HepG2 (cell line): ENCODE measurements at regions not wholly inside any gene's neighbourhood (a gene's known extent, or its start where the extent isn't known, plus 50 kb on each side); places are given as distances from the start of the nearest gene placed in this dataset.

Source experiments
- ATAC-seq: fragments of 200-7000 bp; cut with Tn5 transposase; 3 replicates; pipeline ENCODE4 v1.9.1; 2020; ENCODE audit warnings: mild to moderate bottlenecking, moderate library complexity
- BruUV-seq: library from RNA; stranded (reverse); fragments of 400-500 nt; replicated peaks from 2 replicates; lab custom pipeline; 2021; lab: Mats Ljungman, UMichigan
- CTCF ChIA-PET: fragments of 300-600 bp; formaldehyde crosslinking; extraction: SDS; loops from one replicate; lab custom pipeline; 2021; ENCODE audit warnings: low total read pairs, inconsistent platforms, low intra/inter-chr PET ratio; lab: Yijun Ruan, JAX
- POLR2A ChIA-PET: fragments of 350-600 bp; sonication (Branson Sonifier 250); formaldehyde crosslinking; loops from one replicate; lab custom pipeline; 2020; ENCODE audit warnings: antibody characterized with exemption, inconsistent platforms; lab: Yijun Ruan, JAX
- DNase-seq: peaks from one replicate; pipeline ENCODE4 v3.0.0-alpha.2; 2015; ENCODE audit warnings: low spot score
- FAIRE-seq: peaks from 3 replicates; lab custom pipeline; 2011; peaks lifted over from hg19 to GRCh38; lab: Jason Lieb, UNC
- H2AFZ ChIP-seq: one replicate; pipeline ENCODE4 v1.6.1; 2011; ENCODE audit warnings: low read length, inconsistent platforms
- H3K27ac ChIP-seq: fragments of 300-600 bp; 3 replicates; pipeline ENCODE4 v1.8.0; 2011; ENCODE audit warnings: mixed run types, mild to moderate bottlenecking, mixed read lengths, low read length, inconsistent platforms; ENCODE audit not compliant: insufficient read depth; ENCODE audit errors: extremely low read length
- H3K27me3 ChIP-seq, 2 experiments: fragments of 200-600 bp in 1 of 2; 2 replicates in 1 of 2; 3 replicates in 1 of 2; pipeline versions ENCODE4 v1.6.0 to v1.8.0; 2011; ENCODE audit warnings: low read length in 2 of 2, mild to moderate bottlenecking in 2 of 2, moderate library complexity in 2 of 2, inconsistent platforms in 1 of 2; ENCODE audit not compliant: insufficient read depth in 2 of 2, control insufficient read depth in 1 of 2
- H3K36me3 ChIP-seq, 2 experiments: fragments of 200-600 bp in 1 of 2; replicated peaks in 1 of 2; 2 replicates in 1 of 2; 3 replicates in 1 of 2; pipeline versions ENCODE4 v1.5.1 to v1.8.0; 2011; ENCODE audit warnings: low read length in 2 of 2, inconsistent platforms in 1 of 2; ENCODE audit not compliant: insufficient read depth in 2 of 2, control insufficient read depth in 1 of 2
- H3K4me1 ChIP-seq: 2 replicates; pipeline ENCODE4 v1.5.1; 2012; ENCODE audit warnings: low read length, inconsistent platforms; ENCODE audit not compliant: insufficient read depth
- H3K4me2 ChIP-seq: 2 replicates; pipeline ENCODE4 v1.6.0; 2011; ENCODE audit warnings: low read depth, low read length, inconsistent platforms
- H3K4me3 ChIP-seq, 3 experiments: fragments of 200-600 bp in 1 of 3; sonication (generic), shearing (Covaris generic) in 1 of 3; replicated peaks in 1 of 3; 2 replicates each; pipeline ENCODE4 v1.5.1; 2011 to 2016; ENCODE audit warnings: low read length in 3 of 3, inconsistent platforms in 2 of 3, low read depth in 2 of 3, mild to moderate bottlenecking in 2 of 3, control low read depth in 1 of 3, mixed read lengths in 1 of 3; ENCODE audit not compliant: insufficient read depth in 1 of 3
- H3K79me2 ChIP-seq: one replicate; pipeline ENCODE4 v1.6.1; 2011; ENCODE audit warnings: low read length, inconsistent platforms; ENCODE audit not compliant: insufficient read depth
- H3K9ac ChIP-seq: 2 replicates; pipeline ENCODE4 v1.6.0; 2011; ENCODE audit warnings: mild to moderate bottlenecking, low read depth, low read length, inconsistent platforms; ENCODE audit not compliant: insufficient read depth
- H3K9me3 ChIP-seq: 2 replicates; pipeline ENCODE4 v1.5.1; 2012; ENCODE audit warnings: mild to moderate bottlenecking, low read length
- H4K20me1 ChIP-seq: 2 replicates; pipeline ENCODE4 v1.6.0; 2011; ENCODE audit warnings: inconsistent platforms, mild to moderate bottlenecking, low read length, moderate library complexity; ENCODE audit not compliant: insufficient read depth
- CHCHD3 ChIP-seq: sonication (generic); formaldehyde crosslinking; IDR thresholded peaks from 2 replicates; pipeline ENCODE4 v1.8.0; 2022; ENCODE audit warnings: mild to moderate bottlenecking, missing genetic modification reagents, moderate library complexity
- MZF1 ChIP-seq: sonication (generic); formaldehyde crosslinking; IDR thresholded peaks from 2 replicates; pipeline ENCODE4 v1.8.1; 2023; ENCODE audit warnings: mild to moderate bottlenecking, missing genetic modification reagents, borderline replicate concordance
- SKI ChIP-seq: fragments of 450-650 bp; IDR thresholded peaks from one replicate; pipeline ENCODE4 v1.6.1; 2018; ENCODE audit warnings: mild to moderate bottlenecking; ENCODE audit not compliant: partially characterized antibody
- SMAD1 ChIP-seq: sonication (generic); formaldehyde crosslinking; IDR thresholded peaks from 2 replicates; pipeline ENCODE4 v1.4.0; 2020; ENCODE audit warnings: missing genetic modification reagents, low read depth, mild to moderate bottlenecking, borderline replicate concordance
- SP5 ChIP-seq: IDR thresholded peaks from 2 replicates; pipeline ENCODE4 v1.6.1; 2016; ENCODE audit warnings: low read depth, borderline replicate concordance
- TOPORS ChIP-seq: sonication (generic); formaldehyde crosslinking; IDR thresholded peaks from 2 replicates; pipeline ENCODE4 v1.8.0; 2023; ENCODE audit warnings: mild to moderate bottlenecking, missing genetic modification reagents
- ZNF276 ChIP-seq: sonication (generic); formaldehyde crosslinking; IDR thresholded peaks from 2 replicates; pipeline ENCODE4 v1.4.0; 2020; ENCODE audit warnings: mild to moderate bottlenecking, low read depth, missing genetic modification reagents
- ZNF564 ChIP-seq: sonication (generic); formaldehyde crosslinking; IDR thresholded peaks from 2 replicates; pipeline ENCODE4 v1.8.1; 2023; ENCODE audit warnings: mild to moderate bottlenecking, missing genetic modification reagents
- WGBS: methylation state at CpG from one replicate; pipeline ENCODE4 v1.1.6; 2017; ENCODE audit warnings: low lambda C conversion rate; 5-methylcytosine and 5-hydroxymethylcytosine counted together
- in situ Hi-C: cut with HindIII; loops from 2 replicates; pipeline ENCODE4 v1.10.0; 2017; ENCODE audit warnings: low pct_unique_long_range_greater_than_20kb; ENCODE audit not compliant: extremely low pct_ligation_motif_present
- intact Hi-C: fragments of 100-400 bp; cut with micrococcal nuclease; formaldehyde crosslinking; loops from one replicate; pipeline ENCODE4 v1.10.0; 2022; ENCODE audit not compliant: unreplicated experiment
- TF ChIP-seq, protein P1 (sequence below): sonication (generic); formaldehyde crosslinking; IDR thresholded peaks from 2 replicates; pipeline ENCODE4 v1.4.0; 2020; ENCODE audit warnings: missing genetic modification reagents
- TF ChIP-seq, protein P2 (sequence below): sonication (generic); formaldehyde crosslinking; IDR thresholded peaks from 2 replicates; pipeline ENCODE4 v1.4.0; 2020; ENCODE audit warnings: missing genetic modification reagents
- TF ChIP-seq, protein P3 (sequence below): IDR thresholded peaks from 2 replicates; pipeline ENCODE4 v1.6.1; 2012; ENCODE audit warnings: inconsistent platforms
- TF ChIP-seq, protein P4 (sequence below): sonication (generic); formaldehyde crosslinking; IDR thresholded peaks from 2 replicates; pipeline ENCODE4 v1.5.0; 2020; ENCODE audit warnings: missing genetic modification reagents

DNA sequence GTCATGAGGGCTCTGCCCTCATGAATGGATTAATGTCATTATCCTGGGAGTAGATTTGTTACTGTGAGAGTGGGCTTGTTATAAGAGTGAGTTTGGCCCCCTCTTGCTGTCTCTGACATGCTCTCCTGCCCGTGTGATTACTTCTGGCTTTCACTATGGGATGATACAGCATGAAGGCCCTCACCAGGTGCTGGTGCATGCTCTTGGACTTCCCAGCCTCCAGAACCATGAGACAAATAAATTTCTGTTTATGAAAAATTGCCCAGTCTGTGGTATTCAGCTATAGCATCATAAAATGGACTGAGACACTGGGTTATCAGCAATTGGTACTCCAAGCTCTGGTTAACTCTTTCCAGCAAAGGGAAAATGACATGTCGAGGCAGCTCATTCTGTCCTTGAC lies 76.2 kb upstream of the MAP3K7 start:
- Histone ChIP-seq H3K27ac (no peak overlapping the region), H3K4me2 (no peak overlapping the region), H3K36me3 (no peaks in the 10 kb centered on the region), H3K27me3 (no peaks in the 10 kb centered on the region), H3K4me1 (no peaks in the 10 kb centered on the region), H3K9ac (no peak overlapping the region), H3K9me3 (no peaks in the 10 kb centered on the region), H2AFZ (no peak overlapping the region), H3K4me3 (no peak overlapping the region), H3K79me2 (no peaks in the 10 kb centered on the region), H4K20me1 (no peaks in the 10 kb centered on the region)
- ChIA-PET POLR2A (no interaction called here), CTCF (no interaction called here)
- WGBS = 0% methylated on average over 1 of the region's 2 CpGs
- BruUV-seq = no TSS peak
- intact Hi-C loops (no loop called here), in situ Hi-C loops (no loop called here)
- ATAC-seq (no peak), DNase-seq (no peak), FAIRE-seq (no peak)
- TF ChIP-seq ZNF564 (CRISPR knock-in tag) (peak; percentile 68; the same call in 1 of the 2 replicates), SKI (no peak)

DNA sequence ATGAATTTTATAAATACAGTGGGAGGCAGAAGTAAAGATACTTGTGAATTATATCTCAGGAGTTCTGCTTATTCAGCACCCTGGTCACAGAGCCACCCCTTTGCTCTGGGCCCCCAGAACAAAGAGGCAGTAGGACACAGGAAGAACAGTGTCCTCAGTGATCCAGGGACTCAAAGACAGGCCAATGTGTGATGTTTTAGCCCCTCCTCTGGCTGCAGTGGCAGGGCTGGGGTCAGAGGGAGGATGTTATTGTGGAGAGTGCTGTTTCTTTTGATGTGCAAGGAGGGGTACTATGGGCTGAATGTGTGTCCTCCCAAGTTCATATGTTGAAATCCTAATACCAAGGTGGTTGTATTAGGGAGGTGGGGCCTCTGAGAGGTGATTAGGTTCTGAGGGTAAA lies 74.1 kb upstream of the MAP3K7 start:
- Histone ChIP-seq H3K4me2 (no peak overlapping the region), H3K4me3 (no peak overlapping the region), H3K36me3 (no peaks in the 10 kb centered on the region), H4K20me1 (no peaks in the 10 kb centered on the region), H3K9me3 (no peaks in the 10 kb centered on the region), H3K79me2 (no peaks in the 10 kb centered on the region), H3K9ac (no peak overlapping the region), H3K27me3 (no peaks in the 10 kb centered on the region), H2AFZ (no peak overlapping the region), H3K27ac (no peak overlapping the region), H3K4me1 (no peaks in the 10 kb centered on the region)
- no peak for ATAC-seq
- DNase-seq = no peak
- CTCF ChIA-PET = no interaction called here
- intact Hi-C loops (no loop called here), in situ Hi-C loops (no loop called here)
- no TSS peak for BruUV-seq
- no peak for FAIRE-seq
- POLR2A ChIA-PET = no interaction called here
- TF ChIP-seq MZF1 (CRISPR knock-in tag) = no peak
- TF ChIP-seq, protein P1, sequence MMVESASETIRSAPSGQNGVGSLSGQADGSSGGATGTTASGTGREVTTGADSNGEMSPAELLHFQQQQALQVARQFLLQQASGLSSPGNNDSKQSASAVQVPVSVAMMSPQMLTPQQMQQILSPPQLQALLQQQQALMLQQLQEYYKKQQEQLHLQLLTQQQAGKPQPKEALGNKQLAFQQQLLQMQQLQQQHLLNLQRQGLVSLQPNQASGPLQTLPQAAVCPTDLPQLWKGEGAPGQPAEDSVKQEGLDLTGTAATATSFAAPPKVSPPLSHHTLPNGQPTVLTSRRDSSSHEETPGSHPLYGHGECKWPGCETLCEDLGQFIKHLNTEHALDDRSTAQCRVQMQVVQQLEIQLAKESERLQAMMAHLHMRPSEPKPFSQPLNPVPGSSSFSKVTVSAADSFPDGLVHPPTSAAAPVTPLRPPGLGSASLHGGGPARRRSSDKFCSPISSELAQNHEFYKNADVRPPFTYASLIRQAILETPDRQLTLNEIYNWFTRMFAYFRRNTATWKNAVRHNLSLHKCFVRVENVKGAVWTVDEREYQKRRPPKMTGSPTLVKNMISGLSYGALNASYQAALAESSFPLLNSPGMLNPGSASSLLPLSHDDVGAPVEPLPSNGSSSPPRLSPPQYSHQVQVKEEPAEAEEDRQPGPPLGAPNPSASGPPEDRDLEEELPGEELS (CRISPR knock-in tag) = no peak
- TF ChIP-seq, protein P2, sequence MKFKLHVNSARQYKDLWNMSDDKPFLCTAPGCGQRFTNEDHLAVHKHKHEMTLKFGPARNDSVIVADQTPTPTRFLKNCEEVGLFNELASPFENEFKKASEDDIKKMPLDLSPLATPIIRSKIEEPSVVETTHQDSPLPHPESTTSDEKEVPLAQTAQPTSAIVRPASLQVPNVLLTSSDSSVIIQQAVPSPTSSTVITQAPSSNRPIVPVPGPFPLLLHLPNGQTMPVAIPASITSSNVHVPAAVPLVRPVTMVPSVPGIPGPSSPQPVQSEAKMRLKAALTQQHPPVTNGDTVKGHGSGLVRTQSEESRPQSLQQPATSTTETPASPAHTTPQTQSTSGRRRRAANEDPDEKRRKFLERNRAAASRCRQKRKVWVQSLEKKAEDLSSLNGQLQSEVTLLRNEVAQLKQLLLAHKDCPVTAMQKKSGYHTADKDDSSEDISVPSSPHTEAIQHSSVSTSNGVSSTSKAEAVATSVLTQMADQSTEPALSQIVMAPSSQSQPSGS (CRISPR knock-in tag) = no peak
- TF ChIP-seq CHCHD3 (CRISPR knock-in tag) = no peak
- TF ChIP-seq ZNF276 (CRISPR knock-in tag) = no peak
- TF ChIP-seq SP5 (CRISPR knock-in tag) = no peak
- no peak for TF ChIP-seq TOPORS
- no peak for TF ChIP-seq SMAD1 (CRISPR knock-in tag)
- TF ChIP-seq, protein P3, sequence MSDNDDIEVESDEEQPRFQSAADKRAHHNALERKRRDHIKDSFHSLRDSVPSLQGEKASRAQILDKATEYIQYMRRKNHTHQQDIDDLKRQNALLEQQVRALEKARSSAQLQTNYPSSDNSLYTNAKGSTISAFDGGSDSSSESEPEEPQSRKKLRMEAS = no peak
- TF ChIP-seq, protein P4, sequence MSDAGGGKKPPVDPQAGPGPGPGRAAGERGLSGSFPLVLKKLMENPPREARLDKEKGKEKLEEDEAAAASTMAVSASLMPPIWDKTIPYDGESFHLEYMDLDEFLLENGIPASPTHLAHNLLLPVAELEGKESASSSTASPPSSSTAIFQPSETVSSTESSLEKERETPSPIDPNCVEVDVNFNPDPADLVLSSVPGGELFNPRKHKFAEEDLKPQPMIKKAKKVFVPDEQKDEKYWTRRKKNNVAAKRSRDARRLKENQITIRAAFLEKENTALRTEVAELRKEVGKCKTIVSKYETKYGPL (CRISPR knock-in tag) = no peak
